H9 (cell line): ENCODE measurements at regions not wholly inside any gene's neighbourhood (a gene's known extent, or its start where the extent isn't known, plus 50 kb on each side); places are given as distances from the start of the nearest gene placed in this dataset.

Source experiments
- DNase-seq: peaks from one replicate; pipeline ENCODE4 v3.0.0-alpha.2; 2017
- H2AFZ ChIP-seq: one replicate; pipeline ENCODE4 v1.6.1; 2013; ENCODE audit warnings: mild to moderate bottlenecking, low read length, control low read depth, moderate library complexity
- H2AK5ac ChIP-seq: 2 replicates; pipeline ENCODE4 v1.6.1; 2013; ENCODE audit warnings: low read length, control low read depth, mixed read lengths; ENCODE audit not compliant: insufficient read length
- H2BK120ac ChIP-seq: one replicate; pipeline ENCODE4 v1.6.1; 2013; ENCODE audit warnings: low read depth, mild to moderate bottlenecking, low read length, control low read depth, inconsistent platforms; ENCODE audit not compliant: poor library complexity, severe bottlenecking
- H2BK12ac ChIP-seq: 2 replicates; pipeline ENCODE4 v1.6.1; 2013; ENCODE audit warnings: low read length, control low read depth, mixed read lengths, low read depth; ENCODE audit not compliant: insufficient read length
- H2BK15ac ChIP-seq: 2 replicates; pipeline ENCODE4 v1.6.1; 2013; ENCODE audit warnings: low read depth, low read length, control low read depth
- H2BK20ac ChIP-seq: one replicate; pipeline ENCODE4 v1.6.1; 2013; ENCODE audit warnings: low read depth, mild to moderate bottlenecking, low read length, control low read depth, inconsistent platforms; ENCODE audit not compliant: poor library complexity, severe bottlenecking
- H2BK5ac ChIP-seq: 2 replicates; pipeline ENCODE4 v1.6.1; 2013; ENCODE audit warnings: low read length, control low read depth, mixed read lengths; ENCODE audit not compliant: insufficient read length
- H3K14ac ChIP-seq: 2 replicates; pipeline ENCODE4 v1.6.1; 2013; ENCODE audit warnings: low read length, control low read depth; ENCODE audit not compliant: insufficient read depth
- H3K18ac ChIP-seq: 2 replicates; pipeline ENCODE4 v1.6.1; 2013; ENCODE audit warnings: low read depth, mild to moderate bottlenecking, mixed read lengths, low read length, control low read depth; ENCODE audit not compliant: insufficient read length
- H3K23ac ChIP-seq: 2 replicates; pipeline ENCODE4 v1.6.1; 2013; ENCODE audit warnings: low read length, control low read depth, mixed read lengths, low read depth; ENCODE audit not compliant: insufficient read length
- H3K23me2 ChIP-seq: 2 replicates; pipeline ENCODE4 v1.6.1; 2013; ENCODE audit warnings: low read depth, mild to moderate bottlenecking, mixed read lengths, low read length, control low read depth; ENCODE audit not compliant: insufficient read length, poor library complexity, severe bottlenecking
- H3K27ac ChIP-seq: 2 replicates; pipeline ENCODE4 v1.5.1; 2013; ENCODE audit warnings: low read length, control low read depth, mixed read lengths, low read depth; ENCODE audit not compliant: insufficient read length
- H3K27me3 ChIP-seq: 2 replicates; pipeline ENCODE4 v1.6.1; 2013; ENCODE audit warnings: low read length, control low read depth, inconsistent platforms; ENCODE audit not compliant: insufficient read depth
- H3K4ac ChIP-seq: 2 replicates; pipeline ENCODE4 v1.6.1; 2013; ENCODE audit warnings: low read depth, mild to moderate bottlenecking, control low read depth, inconsistent platforms, low read length, moderate library complexity
- H3K4me1 ChIP-seq: 2 replicates; pipeline ENCODE4 v1.6.1; 2013; ENCODE audit warnings: low read length, control low read depth, inconsistent platforms; ENCODE audit not compliant: insufficient read depth
- H3K4me2 ChIP-seq: 2 replicates; pipeline ENCODE4 v1.6.1; 2013; ENCODE audit warnings: low read length, control low read depth, mixed read lengths; ENCODE audit not compliant: insufficient read length, insufficient read depth
- H3K56ac ChIP-seq: 2 replicates; pipeline ENCODE4 v1.6.1; 2013; ENCODE audit warnings: low read depth, mild to moderate bottlenecking, mixed read lengths, low read length, control low read depth; ENCODE audit not compliant: insufficient read length
- H3K79me1 ChIP-seq: 2 replicates; pipeline ENCODE4 v1.6.1; 2013; ENCODE audit warnings: low read depth, mild to moderate bottlenecking, moderate library complexity, low read length, control low read depth, inconsistent platforms; ENCODE audit not compliant: insufficient read depth, poor library complexity, severe bottlenecking
- H3K79me2 ChIP-seq: 2 replicates; pipeline ENCODE4 v1.6.1; 2013; ENCODE audit warnings: low read length, control low read depth, inconsistent platforms; ENCODE audit not compliant: insufficient read depth
- H3K9ac ChIP-seq: 2 replicates; pipeline ENCODE4 v1.6.1; 2013; ENCODE audit warnings: low read length, control low read depth, mixed read lengths; ENCODE audit not compliant: insufficient read length; ENCODE audit errors: extremely low read depth
- H3K9me3 ChIP-seq: one replicate; pipeline ENCODE4 v1.6.1; 2013; ENCODE audit warnings: low read depth, low read length, inconsistent platforms; ENCODE audit not compliant: control insufficient read depth
- H3T11ph ChIP-seq: one replicate; pipeline ENCODE4 v1.6.1; 2013; ENCODE audit warnings: mild to moderate bottlenecking, low read length, control low read depth, inconsistent platforms
- H4K20me1 ChIP-seq: one replicate; pipeline ENCODE4 v1.6.1; 2013; ENCODE audit not compliant: control insufficient read depth, insufficient read length, insufficient read depth
- H4K5ac ChIP-seq: 2 replicates; pipeline ENCODE4 v1.6.1; 2013; ENCODE audit warnings: low read depth, mild to moderate bottlenecking, mixed read lengths, low read length, control low read depth; ENCODE audit not compliant: insufficient read length
- H4K8ac ChIP-seq: replicated peaks from 2 replicates; pipeline ENCODE4 v1.6.1; 2013; ENCODE audit warnings: low read length, control low read depth, mixed read lengths, low read depth; ENCODE audit not compliant: insufficient read length
- H4K91ac ChIP-seq: 2 replicates; pipeline ENCODE4 v1.6.1; 2013; ENCODE audit warnings: low read depth, mild to moderate bottlenecking, moderate library complexity, mixed read lengths, low read length, control low read depth; ENCODE audit not compliant: insufficient read length
- H3K27ac Mint-ChIP-seq, 3 experiments: 2 replicates in 2 of 3; 3 replicates in 1 of 3; pipeline ENCODE4 v1.8.0; 2020 to 2021; ENCODE audit warnings: mixed read lengths in 3 of 3, mild to moderate bottlenecking in 1 of 3, moderate library complexity in 1 of 3
- H3K27me3 Mint-ChIP-seq: 2 replicates; pipeline ENCODE4 v1.8.0; 2021; ENCODE audit warnings: low read depth, mild to moderate bottlenecking, moderate library complexity, mixed read lengths
- H3K36me3 Mint-ChIP-seq, 3 experiments: 2 replicates in 2 of 3; 3 replicates in 1 of 3; pipeline ENCODE4 v1.8.0; 2020 to 2021; ENCODE audit warnings: low read depth in 3 of 3, mixed read lengths in 3 of 3; ENCODE audit not compliant: insufficient read depth in 1 of 3
- H3K4me1 Mint-ChIP-seq, 2 experiments: 2 replicates each; pipeline ENCODE4 v1.8.0; 2020; ENCODE audit warnings: mixed read lengths in 2 of 2
- H3K4me3 Mint-ChIP-seq, 2 experiments: 2 replicates in 1 of 2; 3 replicates in 1 of 2; pipeline ENCODE4 v1.8.0; 2020 to 2021; ENCODE audit warnings: mild to moderate bottlenecking in 2 of 2, mixed read lengths in 2 of 2, moderate library complexity in 1 of 2
- H3K9me3 Mint-ChIP-seq, 2 experiments: 2 replicates in 1 of 2; 3 replicates in 1 of 2; pipeline ENCODE4 v1.8.0; 2020; ENCODE audit warnings: mild to moderate bottlenecking in 2 of 2, mixed read lengths in 2 of 2, moderate library complexity in 1 of 2
- CTCF ChIP-seq: fragments of 200-600 bp; sonication (generic); conservative IDR thresholded peaks from 3 replicates; pipeline ENCODE4 v1.8.0; 2021; ENCODE audit warnings: antibody characterized with exemption, mild to moderate bottlenecking
- WGBS: extraction: QIAGEN DNeasy Blood & Tissue Kit; methylation state at CpG from one replicate; pipeline ENCODE4 v1.1.7; 2013; ENCODE audit warnings: missing lambda C conversion rate, low lambda C conversion rate, mixed read lengths; ENCODE audit not compliant: insufficient read length; ENCODE audit errors: extremely low coverage; 5-methylcytosine and 5-hydroxymethylcytosine counted together

- H3K36me3 Mint-ChIP-seq: peaks cover 4 to 8% (median 4%) of the 10 kb centered on the region in 3 experiments; a peak in 6 of 7 replicates
These were observed 181.9 kb downstream of the FGF18 start for GRCh38 chr5:171601266-171601881.

More at GRCh38 chr5:171601266-171601881, 181.9 kb downstream of the FGF18 start:
- no peak overlapping the region for H2BK15ac ChIP-seq
- no peak overlapping the region for H3K56ac ChIP-seq
- H2BK5ac ChIP-seq: no peak overlapping the region
- no peak overlapping the region for H2BK120ac ChIP-seq
- H3K27ac ChIP-seq: no peak overlapping the region
- no peak overlapping the region for H4K8ac ChIP-seq
- H3K9ac ChIP-seq: no peak overlapping the region
- no peak overlapping the region for H2AFZ ChIP-seq
- no peak overlapping the region for H3K4me2 ChIP-seq
- H3K18ac ChIP-seq: no peak overlapping the region
- peak; percentile 27 for DNase-seq
- H3K4ac ChIP-seq: no peak overlapping the region
- no peak overlapping the region for H4K5ac ChIP-seq
- TF ChIP-seq CTCF: no peak
- H3T11ph ChIP-seq: no peak overlapping the region
- no peaks in the 10 kb centered on the region for H3K4me1 ChIP-seq
- no peaks in the 10 kb centered on the region for H3K79me2 ChIP-seq
- H3K23ac ChIP-seq: no peak overlapping the region
- no peak overlapping the region for H2AK5ac ChIP-seq
- no peaks in the 10 kb centered on the region for H3K23me2 ChIP-seq
- H3K4me1 Mint-ChIP-seq: peaks cover 2% of the 10 kb centered on the region in 2 experiments; a peak in 3 of 4 replicates
- H3K4me3 Mint-ChIP-seq: no peak overlapping the region
- H3K79me1 ChIP-seq: no peaks in the 10 kb centered on the region
- H3K27me3 Mint-ChIP-seq: peaks cover 26% of the 10 kb centered on the region
- H3K27me3 ChIP-seq: no peaks in the 10 kb centered on the region
- H3K27ac Mint-ChIP-seq: no peak overlapping the region
- H2BK20ac ChIP-seq: no peak overlapping the region
- H4K91ac ChIP-seq: no peak overlapping the region
- peaks cover 4% of the 10 kb centered on the region for H3K9me3 ChIP-seq
- H3K14ac ChIP-seq: no peak overlapping the region
- no CpG with 5 or more reads among the region's 9 CpGs for WGBS
- no peak overlapping the region for H2BK12ac ChIP-seq
- peaks cover 9 to 19% of the 10 kb centered on the region in 2 experiments for H3K9me3 Mint-ChIP-seq
- no peaks in the 10 kb centered on the region for H4K20me1 ChIP-seq
